Erythroblast (primary cell): ENCODE measurements at regions not wholly inside any gene's neighbourhood (a gene's known extent, or its start where the extent isn't known, plus 50 kb on each side); places are given as distances from the start of the nearest gene placed in this dataset.
A peak's percentile ranks its signal among the peaks of the same experiment; 100 is the strongest.

Source experiments
- DNase-seq, 2 experiments: peaks; one replicate each; lab custom pipeline; 2025; lab: John Stamatoyannopoulos, UW
- GATA1 ChIP-seq: IDR thresholded peaks from 2 replicates; pipeline ENCODE4 v1.6.1; 2011; ENCODE audit warnings: low read depth, mild to moderate bottlenecking, control low read depth, low read length, moderate library complexity
- POLR2A ChIP-seq: IDR thresholded peaks from 2 replicates; pipeline ENCODE4 v1.6.1; 2011; ENCODE audit warnings: mild to moderate bottlenecking, low read length

DNA sequence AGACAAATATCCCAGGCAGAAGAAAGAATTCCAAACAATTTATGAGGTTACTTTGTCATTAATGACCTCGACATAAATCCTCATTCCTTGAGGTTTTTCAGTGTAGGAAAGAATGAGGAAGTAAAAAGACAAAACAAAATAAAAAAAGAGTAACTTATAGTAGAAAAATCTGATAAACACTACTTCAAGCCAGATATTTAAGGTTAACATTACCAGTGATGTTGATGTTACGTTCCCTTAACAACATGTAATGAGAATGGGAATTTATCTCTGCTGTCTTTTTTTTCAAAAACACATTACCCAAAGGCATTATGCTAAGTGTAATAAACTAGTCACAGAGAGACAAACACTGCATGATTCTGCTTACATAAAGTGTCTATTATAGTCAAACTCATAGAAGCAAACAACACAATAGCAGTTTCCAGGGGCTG is 935.1 kb downstream of the SLITRK1 start:
- TF ChIP-seq POLR2A (no peak), GATA1 (no peak)
- DNase-seq = no peak

DNA sequence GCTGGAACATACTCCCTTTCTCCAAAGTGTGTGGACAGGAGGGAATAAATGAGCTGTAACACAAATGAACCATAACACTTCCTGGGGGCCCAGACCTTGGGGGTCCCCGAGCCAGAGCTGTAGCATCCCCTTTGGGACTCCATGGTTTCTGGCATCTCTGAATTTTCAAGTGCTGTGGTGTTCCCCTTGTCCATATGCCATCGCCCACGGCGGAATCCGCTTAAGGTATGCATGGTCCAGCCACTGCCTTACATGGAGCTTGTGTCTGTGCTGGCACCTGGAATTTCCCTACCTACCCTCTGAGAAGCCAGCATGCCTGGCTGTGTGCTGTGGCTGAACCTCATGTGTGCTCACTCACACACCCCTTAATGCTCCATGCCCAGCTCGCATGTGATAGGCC is 943.6 kb downstream of the SLITRK1 start:
- TF ChIP-seq POLR2A = no peak
- no peak for TF ChIP-seq GATA1
- DNase-seq = no peak

DNA sequence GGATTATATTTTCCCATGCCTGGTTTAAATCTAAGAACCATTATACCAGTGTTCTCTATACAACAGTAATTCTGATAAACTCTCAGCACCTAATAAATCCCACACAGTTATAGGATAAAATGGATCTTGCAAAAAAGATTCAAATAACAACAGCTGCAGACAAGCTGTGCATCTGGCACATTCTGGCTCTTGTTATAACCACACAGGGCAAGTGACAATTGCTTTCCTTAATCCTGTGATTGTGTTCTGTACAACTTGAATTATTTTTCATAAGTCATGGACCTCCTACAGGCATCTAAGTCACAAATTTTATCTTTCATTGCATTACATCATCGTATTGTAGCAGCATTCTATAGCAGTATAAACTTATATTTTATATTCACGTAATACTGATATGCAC is 948.3 kb downstream of the SLITRK1 start:
- DNase-seq = no peak
- TF ChIP-seq GATA1 (no peak), POLR2A (no peak)

GRCh38 chr13:82925114-82925513 is 957.2 kb downstream of the SLITRK1 start:
- TF ChIP-seq GATA1 = no peak
- TF ChIP-seq POLR2A = no peak
- DNase-seq = no peak

- TF ChIP-seq GATA1 (no peak), POLR2A (no peak)
- no peak for DNase-seq
Observed at GRCh38 chr13:82917984-82918383, 964.3 kb downstream of the SLITRK1 start.

- no peak for DNase-seq
- TF ChIP-seq POLR2A (no peak), GATA1 (no peak)
Observed at GRCh38 chr13:82912564-82912963, 969.7 kb downstream of the SLITRK1 start.

DNA sequence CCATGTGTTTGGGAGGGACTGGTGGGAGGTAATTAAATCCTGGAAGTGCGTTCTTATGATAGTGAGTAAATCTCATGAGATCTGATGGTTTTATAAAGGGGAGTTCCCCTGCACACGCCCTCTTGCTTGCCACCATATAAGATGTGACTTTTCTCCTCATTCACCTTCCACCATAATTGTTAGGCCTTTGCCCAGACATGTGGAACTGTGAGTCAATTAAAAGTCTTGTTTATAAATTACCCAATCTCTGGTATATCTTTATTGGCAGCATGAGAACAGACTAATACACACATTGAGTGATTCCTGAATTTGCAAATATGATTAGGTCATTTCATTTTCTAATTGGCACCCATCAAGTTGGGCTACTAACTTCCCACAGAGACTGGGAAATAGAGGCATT is 977.2 kb downstream of the SLITRK1 start:
- no peak for DNase-seq
- no peak for TF ChIP-seq POLR2A
- no peak for TF ChIP-seq GATA1

DNA sequence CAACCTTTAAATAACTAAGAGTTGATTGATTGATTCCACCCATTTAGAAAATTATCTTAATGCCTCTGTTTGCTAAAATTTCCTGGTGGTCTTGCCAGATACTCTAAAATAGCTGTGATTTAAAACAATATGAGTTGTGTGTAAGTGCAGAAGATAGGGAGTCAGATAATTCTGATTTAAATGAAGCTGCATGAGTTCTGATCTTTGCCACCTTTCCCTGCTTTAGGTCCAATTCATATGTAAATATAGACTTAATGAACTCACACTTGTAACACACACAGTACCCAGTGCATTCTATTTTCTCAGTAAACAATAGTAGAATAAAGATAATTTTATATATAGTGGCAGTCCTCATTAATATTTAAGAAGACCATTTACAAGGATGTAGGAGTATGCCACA is 981.8 kb downstream of the SLITRK1 start:
- DNase-seq = no peak
- TF ChIP-seq GATA1 = no peak
- TF ChIP-seq POLR2A = no peak

DNA sequence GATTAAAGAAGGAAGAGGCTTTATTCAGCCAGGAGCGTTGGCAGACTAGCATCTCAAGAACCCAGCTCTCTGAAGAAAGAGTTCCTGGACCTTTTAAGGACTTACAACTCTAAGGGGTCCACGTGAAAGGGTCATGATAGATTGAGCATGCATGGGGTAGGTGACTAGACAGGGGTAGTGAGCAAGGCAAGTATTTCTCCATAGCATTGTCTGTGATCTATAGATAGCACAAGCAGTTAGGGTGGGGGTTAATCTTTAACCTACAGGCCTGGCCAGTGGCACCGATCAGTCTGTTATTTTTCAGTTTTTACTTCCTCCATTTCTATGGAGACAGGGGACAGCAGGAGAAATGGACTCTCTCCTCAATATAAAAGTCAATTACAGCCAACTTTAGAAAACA is 983.7 kb downstream of the SLITRK1 start:
- DNase-seq = peak; percentile 14 to 75
- TF ChIP-seq GATA1 (no peak), POLR2A (no peak)

- no peak for DNase-seq
- TF ChIP-seq POLR2A (no peak), GATA1 (no peak)
Observed at GRCh38 chr13:82879921-82880320, 1002.4 kb downstream of the SLITRK1 start.

- TF ChIP-seq POLR2A = no peak
- TF ChIP-seq GATA1 = no peak
- no peak for DNase-seq
Observed at GRCh38 chr13:82878536-82878935, 1003.7 kb downstream of the SLITRK1 start.

DNA sequence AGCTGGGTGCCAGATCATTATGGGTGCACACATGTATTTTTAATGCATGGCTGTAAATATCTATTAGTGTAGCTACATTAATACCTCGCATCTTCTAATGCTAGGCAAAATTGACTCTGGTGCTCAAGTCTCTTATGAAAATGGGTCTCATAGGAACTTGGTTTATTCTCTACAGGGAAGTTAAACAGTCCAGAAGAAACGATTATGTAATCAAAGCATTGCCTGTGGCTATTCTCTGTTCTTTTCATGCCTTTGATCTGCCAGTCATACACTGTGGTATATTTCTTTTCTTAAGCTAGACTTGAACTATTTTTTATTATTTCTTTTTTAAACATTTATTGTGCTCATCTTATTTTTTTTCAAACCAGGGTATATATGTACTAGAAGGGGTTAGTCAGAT is 1015.0 kb downstream of the SLITRK1 start:
- TF ChIP-seq POLR2A = no peak
- no peak for TF ChIP-seq GATA1
- DNase-seq = no peak

DNA sequence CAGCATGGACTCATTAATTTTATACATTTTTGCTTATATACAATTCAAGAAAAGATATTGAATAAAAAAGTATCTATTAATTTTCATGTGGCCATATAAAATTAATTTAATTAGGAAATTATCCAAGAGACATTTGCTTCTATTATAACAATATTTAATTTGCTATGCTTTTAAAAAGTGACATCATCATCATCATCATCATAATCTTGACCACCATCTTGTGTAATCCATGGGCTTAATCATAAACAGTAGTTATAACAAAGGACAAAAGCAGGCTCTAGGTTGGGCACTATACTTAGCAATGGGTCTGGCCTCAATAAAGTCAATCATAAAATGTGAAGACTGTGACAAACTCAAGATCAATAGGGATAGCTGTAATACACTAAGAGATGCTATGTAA is 1031.6 kb downstream of the SLITRK1 start:
- TF ChIP-seq GATA1 (no peak), POLR2A (no peak)
- no peak for DNase-seq

DNA sequence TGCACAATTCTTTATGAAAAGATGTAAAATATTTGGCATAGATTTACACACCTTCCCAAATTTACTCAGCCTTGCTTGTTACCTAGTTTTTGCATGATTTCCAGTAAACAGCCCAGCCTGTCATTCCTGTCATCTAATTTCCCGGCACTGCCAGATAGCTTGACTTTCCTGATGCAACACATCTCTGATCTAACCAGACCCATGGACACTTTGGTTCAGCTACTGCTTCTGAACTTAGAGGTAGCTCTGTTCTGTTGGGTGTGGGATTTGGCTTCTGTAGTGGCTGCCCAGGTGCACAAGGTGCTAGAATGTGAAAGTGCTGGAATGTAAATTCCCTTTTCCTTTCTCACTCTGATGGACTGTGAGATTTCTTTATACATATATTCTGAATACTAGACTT is 1033.5 kb downstream of the SLITRK1 start:
- TF ChIP-seq POLR2A = no peak
- TF ChIP-seq GATA1 = no peak

GRCh38 chr13:82847595-82847994 is 1034.7 kb downstream of the SLITRK1 start:
- TF ChIP-seq POLR2A (no peak), GATA1 (no peak)
- DNase-seq = no peak

More for the DNA sequence above, 1033.5 kb downstream of the SLITRK1 start:
- no peak for DNase-seq

DNA sequence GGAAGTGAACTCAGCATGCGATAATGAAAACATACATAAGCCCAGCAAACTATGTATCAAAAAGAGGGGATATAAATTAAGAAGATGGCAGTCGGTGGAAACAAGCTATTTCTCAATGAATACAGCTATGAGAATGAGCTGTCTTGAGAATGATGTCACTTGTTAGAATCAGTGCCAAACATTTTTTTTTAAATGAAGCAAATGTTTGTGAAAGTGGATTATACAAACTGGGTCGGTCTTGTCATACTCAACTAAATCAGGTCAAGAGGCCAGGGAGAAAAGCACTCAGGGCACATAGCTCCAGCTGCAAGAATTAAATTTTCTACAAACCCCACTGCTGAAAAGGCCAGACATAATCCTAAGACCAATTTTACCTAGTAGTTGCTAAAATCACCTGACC is 1048.4 kb downstream of the SLITRK1 start:
- TF ChIP-seq POLR2A = no peak
- TF ChIP-seq GATA1 = no peak
- DNase-seq = no peak

GRCh38 chr13:82829040-82829439 is 1053.2 kb downstream of the SLITRK1 start:
- no peak for DNase-seq
- TF ChIP-seq POLR2A (no peak), GATA1 (no peak)

DNA sequence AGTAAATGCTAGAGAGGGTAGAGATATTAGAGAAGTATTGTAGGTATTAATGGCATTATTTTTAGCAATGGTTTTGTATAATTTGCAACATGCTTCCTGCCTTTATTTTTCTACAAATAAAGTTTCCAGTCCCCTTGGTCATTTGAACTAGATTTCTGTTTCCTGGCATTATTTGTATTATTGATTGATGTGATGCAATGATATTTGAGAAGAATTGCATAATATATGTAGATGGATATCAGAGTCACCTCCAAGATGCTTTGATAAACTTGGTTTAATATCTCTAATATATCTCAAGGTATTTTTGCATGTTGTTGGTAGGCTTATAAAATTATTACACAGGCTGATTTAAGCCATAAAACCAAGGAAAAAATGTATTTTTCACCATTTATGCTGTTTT is 1054.5 kb downstream of the SLITRK1 start:
- no peak for DNase-seq
- no peak for TF ChIP-seq GATA1
- TF ChIP-seq POLR2A = no peak
